Activated CD8-positive, alpha-beta T cell treated with anti-CD3 and anti-CD28 coated beads for 36 hours (primary cell): ENCODE measurements at regions not wholly inside any gene's neighbourhood (a gene's known extent, or its start where the extent isn't known, plus 50 kb on each side); places are given as distances from the start of the nearest gene placed in this dataset.

Experiments
- ATAC-seq: fragments of 200-7000 bp; cut with Tn5 transposase; one replicate; pipeline ENCODE4 v1.10.0; 2021; ENCODE audit warnings: mild to moderate bottlenecking, moderate library complexity
- CTCF ChIA-PET: fragments of 350-600 bp; sonication (Branson Sonifier 250); formaldehyde crosslinking; loops from one replicate; lab custom pipeline; 2021; ENCODE audit warnings: antibody characterized with exemption; lab: Charles Lee
- POLR2A ChIA-PET: fragments of 350-600 bp; sonication (Branson Sonifier 250); formaldehyde crosslinking; loops from one replicate; lab custom pipeline; 2021; ENCODE audit warnings: antibody characterized with exemption; lab: Charles Lee
- DNase-seq: peaks from one replicate; pipeline ENCODE4 v3.0.0-alpha.2; 2020
- H3K27ac Mint-ChIP-seq: one replicate; pipeline ENCODE4 v1.8.0; 2021; ENCODE audit warnings: mild to moderate bottlenecking, mixed read lengths
- H3K27me3 Mint-ChIP-seq: one replicate; pipeline ENCODE4 v1.8.0; 2021; ENCODE audit warnings: mixed read lengths
- H3K36me3 Mint-ChIP-seq: one replicate; pipeline ENCODE4 v1.8.0; 2021; ENCODE audit warnings: low read depth, mixed read lengths
- H3K4me1 Mint-ChIP-seq: one replicate; pipeline ENCODE4 v1.8.0; 2021; ENCODE audit warnings: low read depth, mixed read lengths
- H3K4me3 Mint-ChIP-seq: one replicate; pipeline ENCODE4 v1.8.0; 2021; ENCODE audit warnings: mild to moderate bottlenecking, moderate library complexity, mixed read lengths
- H3K9me3 Mint-ChIP-seq: one replicate; pipeline ENCODE4 v1.8.0; 2021; ENCODE audit warnings: mixed read lengths
- intact Hi-C: fragments of 100-400 bp; cut with micrococcal nuclease; formaldehyde crosslinking; loops from one replicate; pipeline ENCODE4 v1.10.0; 2022
- TF ChIP-seq, protein P1 (sequence below): fragments of 200-600 bp; IDR thresholded peaks from one replicate; pipeline ENCODE4 v1.8.0; 2022; ENCODE audit warnings: antibody characterized with exemption, mild to moderate bottlenecking

DNA sequence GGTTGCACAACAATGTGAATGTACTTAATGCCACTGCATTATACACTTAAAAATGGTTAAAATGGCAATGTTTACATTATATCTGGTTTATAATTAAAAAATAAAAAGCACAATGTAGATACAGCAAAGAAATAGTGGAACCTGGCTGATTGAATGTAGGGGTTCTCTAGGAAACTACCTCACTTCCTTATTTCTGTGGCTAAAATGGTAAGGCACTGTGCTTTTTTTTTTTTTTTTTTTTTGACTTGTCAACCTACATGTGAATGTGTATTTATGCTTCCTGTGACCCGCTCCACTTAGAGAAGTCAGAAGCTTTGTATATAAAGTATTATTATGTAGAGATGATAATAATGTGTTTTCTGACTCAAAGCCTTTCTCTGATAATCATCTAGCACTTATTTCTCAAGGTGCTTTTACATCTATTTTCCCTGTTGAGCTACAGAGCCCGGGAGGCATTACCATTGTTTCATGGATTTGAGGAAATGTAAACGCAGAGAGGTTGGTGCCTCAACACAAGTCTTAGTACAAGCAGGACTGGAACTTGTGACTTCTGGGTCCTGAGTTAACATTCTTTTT, 55.0 kb downstream of the SOX4 start:
- DNase-seq (no peak), ATAC-seq (no peak)
- Mint-ChIP-seq H3K27ac (no peak overlapping the region), H3K4me3 (no peak overlapping the region), H3K9me3 (peaks cover 7% of the 10 kb centered on the region), H3K36me3 (no peaks in the 10 kb centered on the region), H3K4me1 (no peaks in the 10 kb centered on the region), H3K27me3 (peaks cover 2% of the 10 kb centered on the region)
- POLR2A ChIA-PET = no interaction called here
- TF ChIP-seq, protein P1, sequence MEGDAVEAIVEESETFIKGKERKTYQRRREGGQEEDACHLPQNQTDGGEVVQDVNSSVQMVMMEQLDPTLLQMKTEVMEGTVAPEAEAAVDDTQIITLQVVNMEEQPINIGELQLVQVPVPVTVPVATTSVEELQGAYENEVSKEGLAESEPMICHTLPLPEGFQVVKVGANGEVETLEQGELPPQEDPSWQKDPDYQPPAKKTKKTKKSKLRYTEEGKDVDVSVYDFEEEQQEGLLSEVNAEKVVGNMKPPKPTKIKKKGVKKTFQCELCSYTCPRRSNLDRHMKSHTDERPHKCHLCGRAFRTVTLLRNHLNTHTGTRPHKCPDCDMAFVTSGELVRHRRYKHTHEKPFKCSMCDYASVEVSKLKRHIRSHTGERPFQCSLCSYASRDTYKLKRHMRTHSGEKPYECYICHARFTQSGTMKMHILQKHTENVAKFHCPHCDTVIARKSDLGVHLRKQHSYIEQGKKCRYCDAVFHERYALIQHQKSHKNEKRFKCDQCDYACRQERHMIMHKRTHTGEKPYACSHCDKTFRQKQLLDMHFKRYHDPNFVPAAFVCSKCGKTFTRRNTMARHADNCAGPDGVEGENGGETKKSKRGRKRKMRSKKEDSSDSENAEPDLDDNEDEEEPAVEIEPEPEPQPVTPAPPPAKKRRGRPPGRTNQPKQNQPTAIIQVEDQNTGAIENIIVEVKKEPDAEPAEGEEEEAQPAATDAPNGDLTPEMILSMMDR = no peak
- intact Hi-C loops = no loop called here
- CTCF ChIA-PET = no interaction called here

GRCh38 chr6:21653323-21653722, 59.8 kb downstream of the SOX4 start:
- CTCF ChIA-PET = interaction anchor here (1.2 kb wide), 1 partner anchor 14 kb away, joined by 4 read pairs; no protein-coding TSS in a partner anchor
- TF ChIP-seq, protein P1 = no peak

DNA sequence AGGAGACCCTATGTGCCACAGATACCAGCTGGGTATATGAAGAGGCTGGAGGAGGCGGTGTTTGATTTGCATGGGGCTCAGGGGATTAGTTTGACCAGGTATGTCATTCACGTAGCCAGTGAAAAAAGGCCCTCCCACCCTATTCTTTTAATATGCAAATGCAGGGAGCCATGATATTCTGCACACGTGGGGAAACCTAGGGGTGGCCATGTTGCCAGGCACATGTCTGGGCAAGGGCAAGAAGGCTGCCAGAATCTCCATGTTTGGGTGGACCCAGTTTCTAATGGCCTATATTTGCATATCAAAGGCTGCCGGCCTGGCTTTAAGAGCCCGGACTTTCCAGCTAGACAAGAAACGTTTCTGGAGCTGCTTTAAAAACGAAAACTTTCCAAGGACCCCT, 60.4 kb downstream of the SOX4 start:
- Mint-ChIP-seq H3K4me1 (no peaks in the 10 kb centered on the region), H3K27me3 (no peaks in the 10 kb centered on the region), H3K9me3 (peaks cover 7% of the 10 kb centered on the region), H3K36me3 (no peaks in the 10 kb centered on the region), H3K27ac (no peak overlapping the region), H3K4me3 (no peak overlapping the region)
- CTCF ChIA-PET = interaction anchor here (1.2 kb wide), 1 partner anchor 13 kb away, joined by 4 read pairs; no protein-coding TSS in a partner anchor
- TF ChIP-seq, protein P1 = no peak
- intact Hi-C loops = no loop called here
- DNase-seq (no peak), ATAC-seq (no peak)
- POLR2A ChIA-PET = no interaction called here

More at GRCh38 chr6:21653323-21653722, 59.8 kb downstream of the SOX4 start:
- Mint-ChIP-seq H3K9me3 (peaks cover 7% of the 10 kb centered on the region), H3K27ac (no peak overlapping the region), H3K4me1 (no peaks in the 10 kb centered on the region), H3K36me3 (no peaks in the 10 kb centered on the region), H3K27me3 (no peaks in the 10 kb centered on the region), H3K4me3 (no peak overlapping the region)
- intact Hi-C loops = no loop called here
- ATAC-seq = no peak
- POLR2A ChIA-PET = interaction anchor here (0.6 kb wide), 1 partner anchor 151 kb away, joined by 3 read pairs; no protein-coding TSS in a partner anchor
- DNase-seq = no peak

DNA sequence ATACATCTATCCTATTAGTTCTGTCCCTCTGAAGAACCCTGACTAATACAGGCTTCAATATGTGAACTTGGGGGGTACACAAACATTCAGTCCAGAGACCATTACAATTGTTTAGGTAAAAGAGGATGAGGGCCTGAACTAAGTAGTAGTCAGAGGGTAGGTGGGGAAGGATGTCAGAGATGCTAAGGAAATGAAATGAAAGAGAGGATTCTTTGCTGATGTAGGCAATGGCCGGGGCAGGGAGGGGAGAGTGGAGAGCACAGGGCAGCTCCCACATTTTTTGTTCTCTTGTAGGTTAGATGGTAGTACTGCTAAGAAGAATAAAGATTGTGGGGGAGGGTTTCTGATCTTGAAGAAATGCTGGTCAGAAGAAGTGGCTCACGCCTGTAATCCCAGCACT, 60.8 kb downstream of the SOX4 start:
- Mint-ChIP-seq H3K4me1 (no peaks in the 10 kb centered on the region), H3K9me3 (peaks cover 7% of the 10 kb centered on the region), H3K4me3 (no peak overlapping the region), H3K27ac (no peak overlapping the region), H3K27me3 (no peaks in the 10 kb centered on the region), H3K36me3 (no peaks in the 10 kb centered on the region)
- intact Hi-C loops = no loop called here
- TF ChIP-seq, protein P1 = no peak
- no peak for DNase-seq
- no peak for ATAC-seq
- POLR2A ChIA-PET = no interaction called here
- CTCF ChIA-PET = no interaction called here

- intact Hi-C loops = no loop called here
- H3K4me1 Mint-ChIP-seq = peaks cover 28% of the 10 kb centered on the region
- ChIA-PET CTCF (interaction anchor here (1.1 kb wide), 1 partner anchor 76 kb away, joined by 4 read pairs; no protein-coding TSS in a partner anchor), POLR2A (no interaction called here)
- DNase-seq = no peak
- no peaks in the 10 kb centered on the region for H3K36me3 Mint-ChIP-seq
- H3K4me3 Mint-ChIP-seq = no peak overlapping the region
- no peak overlapping the region for H3K27ac Mint-ChIP-seq
- peaks cover 61% of the 10 kb centered on the region for H3K27me3 Mint-ChIP-seq
- no peak for ATAC-seq
- no peaks in the 10 kb centered on the region for H3K9me3 Mint-ChIP-seq
- TF ChIP-seq, protein P1 = no peak
These were observed 70.4 kb downstream of the SOX4 start for GRCh38 chr6:21663966-21664313.
